ENCODE measurements at regions not wholly inside any gene's neighbourhood (a gene's known extent, or its start where the extent isn't known, plus 50 kb on each side); places are given as distances from the start of the nearest gene placed in this dataset.
A peak's percentile ranks its signal among the peaks of the same experiment; 100 is the strongest.

GRCh38 chr3:64464955-64465354 lies 222.8 kb downstream of the ADAMTS9 start:
- DNase-seq: no peak

- DNase-seq: peak in 1 of 2 experiments; percentile 35
Observed at GRCh38 chr3:64463981-64464380, 223.8 kb downstream of the ADAMTS9 start.

GRCh38 chr3:64462203-64462602 lies 225.6 kb downstream of the ADAMTS9 start:
- no peak for DNase-seq

GRCh38 chr3:64460877-64461276 lies 226.9 kb downstream of the ADAMTS9 start:
- DNase-seq: no peak

GRCh38 chr3:64460141-64460730 lies 227.6 kb downstream of the ADAMTS9 start:
- DNase-seq: no peak

- DNase-seq: no peak
Observed at GRCh38 chr3:64459711-64460110, 228.1 kb downstream of the ADAMTS9 start.

- no peak for DNase-seq
Observed at GRCh38 chr3:64457811-64458210, 230.0 kb downstream of the ADAMTS9 start.

GRCh38 chr3:64456674-64457073 lies 231.1 kb downstream of the ADAMTS9 start:
- no peak for DNase-seq

GRCh38 chr3:64455351-64455750 lies 230.1 kb upstream of the PRICKLE2 start:
- DNase-seq: no peak

GRCh38 chr3:64454768-64455167 lies 229.5 kb upstream of the PRICKLE2 start:
- no peak for DNase-seq

GRCh38 chr3:64454179-64454578 lies 228.9 kb upstream of the PRICKLE2 start:
- DNase-seq: no peak

- no peak for DNase-seq
Observed at GRCh38 chr3:64451283-64452012, 226.2 kb upstream of the PRICKLE2 start.

GRCh38 chr3:64450396-64450956 lies 225.2 kb upstream of the PRICKLE2 start:
- DNase-seq: no peak

GRCh38 chr3:64449026-64449425 lies 223.8 kb upstream of the PRICKLE2 start:
- no peak for DNase-seq

- no peak for DNase-seq
Observed at GRCh38 chr3:64445944-64446300, 220.7 kb upstream of the PRICKLE2 start.

- DNase-seq: peak in 1 of 2 experiments; percentile 14
Observed at GRCh38 chr3:64445109-64445943, 220.1 kb upstream of the PRICKLE2 start.

- no peak for DNase-seq
Observed at GRCh38 chr3:64444490-64445108, 219.3 kb upstream of the PRICKLE2 start.

GRCh38 chr3:64443546-64444381 lies 218.5 kb upstream of the PRICKLE2 start:
- no peak for DNase-seq

- DNase-seq: no peak
Observed at GRCh38 chr3:64441861-64442260, 216.6 kb upstream of the PRICKLE2 start.

GRCh38 chr3:64440498-64440897 lies 215.2 kb upstream of the PRICKLE2 start:
- no peak for DNase-seq

GRCh38 chr3:64438812-64439211 lies 213.5 kb upstream of the PRICKLE2 start:
- no peak for DNase-seq

- no peak for DNase-seq
Observed at GRCh38 chr3:64438066-64438465, 212.8 kb upstream of the PRICKLE2 start.
